Gastrocnemius medialis (tissue), 4 donors: ENCODE measurements at regions not wholly inside any gene's neighbourhood (a gene's known extent, or its start where the extent isn't known, plus 50 kb on each side); places are given as distances from the start of the nearest gene placed in this dataset.

Source experiments
- ATAC-seq, 2 donors: fragments of 150-250 bp; one replicate each; pipeline ENCODE4 v1.9.1; 2016
- DNase-seq, 2 donors: peaks; one replicate each; pipeline ENCODE4 v3.0.0-alpha.2; 2019
- H3K27ac ChIP-seq, 4 donors: fragments of 200-600 bp; sonication (generic); 1 replicate in 1 of 4; 2 replicates in 3 of 4; pipeline ENCODE4 v1.5.1; 2016 to 2018; ENCODE audit warnings: mild to moderate bottlenecking in 2 of 4, moderate library complexity in 1 of 4
- H3K27me3 ChIP-seq, 3 donors: fragments of 200-600 bp; sonication (generic) in 2 of 3; 1 replicate in 1 of 3; 2 replicates in 2 of 3; pipeline versions ENCODE4 v1.5.1 to v1.6.0; 2016 to 2019; ENCODE audit warnings: mild to moderate bottlenecking in 1 of 3, moderate library complexity in 1 of 3
- H3K36me3 ChIP-seq, 2 donors: fragments of 200-600 bp; sonication (generic) in 1 of 2; one replicate each; pipeline ENCODE4 v1.5.1; 2017 to 2018
- H3K4me1 ChIP-seq, 2 donors: fragments of 200-600 bp; sonication (generic) in 1 of 2; one replicate each; pipeline ENCODE4 v1.5.1; 2016 to 2017; ENCODE audit warnings: mild to moderate bottlenecking in 2 of 2
- H3K4me3 ChIP-seq, 4 donors: fragments of 200-600 bp; sonication (generic) in 3 of 4; 1 replicate in 1 of 4; 2 replicates in 3 of 4; pipeline ENCODE4 v1.5.1; 2016 to 2019; ENCODE audit warnings: mild to moderate bottlenecking in 2 of 4
- H3K9me3 ChIP-seq, 3 donors: fragments of 200-600 bp; sonication (generic) in 2 of 3; 1 replicate in 1 of 3; 2 replicates in 2 of 3; pipeline ENCODE4 v1.5.1; 2016 to 2019
- POLR2A ChIP-seq, 2 donors: fragments of 450-650 bp; IDR thresholded peaks; one replicate each; pipeline ENCODE4 v1.6.1; 2017; ENCODE audit warnings: antibody characterized with exemption in 2 of 2, mild to moderate bottlenecking in 2 of 2, moderate library complexity in 2 of 2
- in situ Hi-C, 4 donors: fragments of 200-750 bp; cut with MboI; loops; one replicate each; pipeline versions ENCODE4 v1.15.0 to v1.8.0; 2017; ENCODE audit warnings: low sequenced_read_pairs in 4 of 4
- intact Hi-C: fragments of 100-400 bp; cut with DNase I; formaldehyde crosslinking; loops from one replicate; pipeline ENCODE4 v1.15.1; 2023; ENCODE audit warnings: low total_unique reads
- TF ChIP-seq, protein P1 (sequence below), 5 experiments: fragments of 450-650 bp in 3 of 5; fragments of 200-600 bp in 2 of 5; sonication (generic) in 2 of 5; IDR thresholded peaks in 4 of 5; conservative IDR thresholded peaks in 1 of 5; 1 replicate in 4 of 5; 2 replicates in 1 of 5; pipeline ENCODE4 v1.5.1; 2016 to 2019; ENCODE audit warnings: antibody characterized with exemption in 5 of 5, mild to moderate bottlenecking in 3 of 5, moderate library complexity in 3 of 5

DNA sequence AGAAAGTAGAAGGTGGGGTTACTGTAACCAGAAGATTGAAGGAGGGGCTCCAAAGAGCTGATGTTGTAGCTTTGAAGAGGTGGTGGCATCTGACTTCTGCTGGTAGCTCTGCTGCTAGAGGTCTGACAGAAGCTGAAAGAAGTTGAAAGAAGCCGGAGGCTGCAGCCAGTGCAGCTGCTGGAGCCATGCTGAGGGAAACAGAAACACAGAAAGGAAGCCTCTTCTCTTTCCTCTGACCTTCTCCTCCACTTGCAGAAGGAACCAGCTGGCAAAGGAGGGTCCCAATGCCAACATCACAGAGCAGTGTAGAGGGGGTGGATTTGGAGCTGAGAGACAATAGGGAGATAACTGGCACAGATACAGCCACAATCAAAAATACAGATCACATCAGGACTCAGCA lies 89.3 kb upstream of the HHIP start:
- DNase-seq (no peak), ATAC-seq (no peak)
- Histone ChIP-seq H3K27ac (no peak overlapping the region), H3K4me1 (no peaks in the 10 kb centered on the region), H3K36me3 (no peaks in the 10 kb centered on the region), H3K27me3 (no peaks in the 10 kb centered on the region), H3K9me3 (no peaks in the 10 kb centered on the region), H3K4me3 (no peak overlapping the region)
- in situ Hi-C loops (no loop called here), intact Hi-C loops (no loop called here)
- no peak for TF ChIP-seq POLR2A (IDR thresholded peaks at IDR 0.05)
- TF ChIP-seq, protein P1, sequence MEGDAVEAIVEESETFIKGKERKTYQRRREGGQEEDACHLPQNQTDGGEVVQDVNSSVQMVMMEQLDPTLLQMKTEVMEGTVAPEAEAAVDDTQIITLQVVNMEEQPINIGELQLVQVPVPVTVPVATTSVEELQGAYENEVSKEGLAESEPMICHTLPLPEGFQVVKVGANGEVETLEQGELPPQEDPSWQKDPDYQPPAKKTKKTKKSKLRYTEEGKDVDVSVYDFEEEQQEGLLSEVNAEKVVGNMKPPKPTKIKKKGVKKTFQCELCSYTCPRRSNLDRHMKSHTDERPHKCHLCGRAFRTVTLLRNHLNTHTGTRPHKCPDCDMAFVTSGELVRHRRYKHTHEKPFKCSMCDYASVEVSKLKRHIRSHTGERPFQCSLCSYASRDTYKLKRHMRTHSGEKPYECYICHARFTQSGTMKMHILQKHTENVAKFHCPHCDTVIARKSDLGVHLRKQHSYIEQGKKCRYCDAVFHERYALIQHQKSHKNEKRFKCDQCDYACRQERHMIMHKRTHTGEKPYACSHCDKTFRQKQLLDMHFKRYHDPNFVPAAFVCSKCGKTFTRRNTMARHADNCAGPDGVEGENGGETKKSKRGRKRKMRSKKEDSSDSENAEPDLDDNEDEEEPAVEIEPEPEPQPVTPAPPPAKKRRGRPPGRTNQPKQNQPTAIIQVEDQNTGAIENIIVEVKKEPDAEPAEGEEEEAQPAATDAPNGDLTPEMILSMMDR (IDR thresholded peaks at IDR 0.05 in 4 of 5, conservative IDR thresholded peaks at IDR 0.05 in 1 of 5) = no peak

DNA sequence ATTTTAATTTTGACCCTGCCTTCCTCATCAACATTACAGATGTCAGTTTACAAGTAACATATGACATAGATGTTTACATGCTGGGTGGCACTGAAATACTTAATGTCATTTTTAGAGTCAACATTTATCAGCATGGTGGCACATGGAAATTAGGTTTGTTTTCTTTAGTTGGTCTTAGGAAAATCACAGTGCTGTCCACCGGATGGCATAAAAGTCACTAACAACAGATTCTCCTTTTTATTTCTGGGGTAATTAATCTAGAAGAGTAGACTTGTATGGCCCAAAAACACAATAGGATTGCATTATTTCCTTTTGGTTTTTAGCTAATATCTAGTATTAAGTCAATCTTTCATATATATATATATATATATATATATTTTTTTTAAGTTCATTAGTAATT lies 88.6 kb upstream of the HHIP start:
- TF ChIP-seq, protein P1 (IDR thresholded peaks at IDR 0.05 in 4 of 5, conservative IDR thresholded peaks at IDR 0.05 in 1 of 5) = no peak
- TF ChIP-seq POLR2A (IDR thresholded peaks at IDR 0.05) = no peak
- no peak for ATAC-seq
- in situ Hi-C loops = no loop called here

GRCh38 chr4:144562019-144562705 lies 83.8 kb upstream of the HHIP start:
- Histone ChIP-seq H3K9me3 (no peaks in the 10 kb centered on the region), H3K36me3 (no peaks in the 10 kb centered on the region), H3K27me3 (no peaks in the 10 kb centered on the region), H3K27ac (no peak overlapping the region), H3K4me3 (no peak overlapping the region), H3K4me1 (no peaks in the 10 kb centered on the region)
- no peak for DNase-seq
- ATAC-seq = no peak
- TF ChIP-seq, protein P1 (IDR thresholded peaks at IDR 0.05 in 4 of 5, conservative IDR thresholded peaks at IDR 0.05 in 1 of 5) = no peak
- no peak for TF ChIP-seq POLR2A (IDR thresholded peaks at IDR 0.05)
- in situ Hi-C loops = no loop called here
- intact Hi-C loops = no loop called here

More for the DNA sequence above, 88.6 kb upstream of the HHIP start:
- Histone ChIP-seq H3K36me3 (no peaks in the 10 kb centered on the region), H3K9me3 (no peaks in the 10 kb centered on the region), H3K27ac (no peak overlapping the region), H3K4me1 (no peaks in the 10 kb centered on the region), H3K27me3 (no peaks in the 10 kb centered on the region), H3K4me3 (no peak overlapping the region)
- DNase-seq = no peak
- intact Hi-C loops = no loop called here

GRCh38 chr4:144564358-144564757 lies 81.6 kb upstream of the HHIP start:
- H3K9me3 ChIP-seq = no peaks in the 10 kb centered on the region
- DNase-seq = no peak
- TF ChIP-seq, protein P1 (IDR thresholded peaks at IDR 0.05 in 4 of 5, conservative IDR thresholded peaks at IDR 0.05 in 1 of 5) = no peak
- no peak for TF ChIP-seq POLR2A (IDR thresholded peaks at IDR 0.05)
- intact Hi-C loops = no loop called here
- H3K27me3 ChIP-seq = no peaks in the 10 kb centered on the region
- no peaks in the 10 kb centered on the region for H3K36me3 ChIP-seq
- no peak for ATAC-seq
- H3K4me3 ChIP-seq = no peak overlapping the region
- in situ Hi-C loops = no loop called here
- H3K27ac ChIP-seq = no peak overlapping the region
- H3K4me1 ChIP-seq = no peaks in the 10 kb centered on the region
